KG1 (cell line): ENCODE measurements at regions not wholly inside any gene's neighbourhood (a gene's known extent, or its start where the extent isn't known, plus 50 kb on each side); places are given as distances from the start of the nearest gene placed in this dataset.
A peak's percentile ranks its signal among the peaks of the same experiment; 100 is the strongest.

Experiments
- DNase-seq: peaks from one replicate; lab custom pipeline; 2025; lab: John Stamatoyannopoulos, UW

DNA sequence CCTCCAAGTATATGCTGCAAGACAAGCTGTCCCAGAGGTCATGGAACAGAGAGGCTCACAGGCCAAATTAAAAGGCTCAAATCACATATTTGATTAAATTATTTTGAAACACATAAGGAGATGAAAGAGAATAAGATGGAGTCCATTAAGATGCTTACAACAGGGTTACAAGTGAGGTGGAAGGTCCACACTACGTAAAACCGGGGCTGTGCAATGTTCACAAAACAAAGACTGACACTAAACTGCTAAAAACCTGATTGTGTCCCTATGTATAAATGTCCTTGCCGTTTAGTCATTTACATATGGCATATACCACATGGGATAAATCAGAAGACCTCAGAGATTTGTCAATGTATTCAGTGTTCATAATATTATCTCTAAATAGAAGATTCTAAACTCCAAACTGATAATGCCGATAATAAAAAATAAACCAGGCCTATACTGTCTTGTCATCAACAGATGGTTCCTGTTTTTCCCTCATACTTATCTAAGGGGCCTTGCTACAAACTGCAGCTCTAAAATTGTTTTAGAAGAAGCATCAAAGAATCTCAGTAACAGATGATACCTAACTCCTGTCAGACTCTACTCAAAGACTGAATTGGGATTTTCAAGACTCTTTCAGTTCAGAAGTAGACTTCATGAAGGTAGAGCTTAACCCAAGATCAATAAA is 51.8 kb upstream of the RIPOR2 start:
- no peak for DNase-seq

DNA sequence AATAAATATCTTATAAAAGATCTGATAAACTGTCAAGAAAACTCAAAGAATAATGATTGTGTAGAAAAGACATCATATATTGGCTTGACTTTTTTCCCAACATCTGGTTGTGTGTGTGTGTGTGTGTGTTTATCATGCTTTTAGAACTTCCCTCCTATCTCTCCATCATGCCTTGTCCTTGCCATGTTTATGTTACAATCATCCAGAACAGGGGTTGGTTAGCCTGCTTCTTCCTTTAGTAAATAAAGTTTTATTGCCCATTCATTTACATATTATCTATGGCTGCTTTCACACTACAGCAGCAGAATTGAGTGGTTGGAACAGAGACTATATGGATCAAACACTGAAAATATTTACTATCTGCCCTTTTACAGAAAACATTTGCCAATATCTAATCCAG is 52.8 kb upstream of the RIPOR2 start:
- no peak for DNase-seq

DNA sequence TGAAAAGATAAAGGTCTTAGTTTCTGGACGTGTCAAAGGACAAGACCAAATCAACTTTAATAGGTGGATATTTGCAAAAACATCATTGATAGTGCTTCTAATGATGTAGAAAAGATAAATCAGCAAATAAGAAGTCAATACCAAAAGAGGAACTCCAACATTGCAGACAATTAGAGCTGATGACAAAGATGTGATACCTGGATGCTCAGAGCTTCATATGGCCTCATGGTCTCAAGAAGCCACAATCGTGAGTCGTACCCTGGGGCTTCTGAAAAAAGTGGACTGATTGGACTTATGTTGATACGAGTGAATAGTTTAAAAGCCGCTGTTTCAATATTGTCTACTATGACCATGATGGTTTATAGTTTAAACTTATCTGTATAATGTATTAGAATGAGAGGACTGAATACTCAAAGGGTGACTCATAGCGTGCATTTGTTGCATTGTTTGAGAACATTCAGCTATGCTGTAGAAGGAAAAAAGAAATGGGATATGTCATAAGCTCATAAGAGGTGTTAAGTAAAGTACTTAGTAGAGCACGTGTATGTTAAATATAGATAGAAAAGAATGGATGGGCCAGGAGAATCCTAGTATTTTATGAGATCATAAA is 54.6 kb upstream of the RIPOR2 start:
- no peak for DNase-seq

GRCh38 chr6:24990944-24991809 is 55.4 kb upstream of the RIPOR2 start:
- DNase-seq = no peak

DNA sequence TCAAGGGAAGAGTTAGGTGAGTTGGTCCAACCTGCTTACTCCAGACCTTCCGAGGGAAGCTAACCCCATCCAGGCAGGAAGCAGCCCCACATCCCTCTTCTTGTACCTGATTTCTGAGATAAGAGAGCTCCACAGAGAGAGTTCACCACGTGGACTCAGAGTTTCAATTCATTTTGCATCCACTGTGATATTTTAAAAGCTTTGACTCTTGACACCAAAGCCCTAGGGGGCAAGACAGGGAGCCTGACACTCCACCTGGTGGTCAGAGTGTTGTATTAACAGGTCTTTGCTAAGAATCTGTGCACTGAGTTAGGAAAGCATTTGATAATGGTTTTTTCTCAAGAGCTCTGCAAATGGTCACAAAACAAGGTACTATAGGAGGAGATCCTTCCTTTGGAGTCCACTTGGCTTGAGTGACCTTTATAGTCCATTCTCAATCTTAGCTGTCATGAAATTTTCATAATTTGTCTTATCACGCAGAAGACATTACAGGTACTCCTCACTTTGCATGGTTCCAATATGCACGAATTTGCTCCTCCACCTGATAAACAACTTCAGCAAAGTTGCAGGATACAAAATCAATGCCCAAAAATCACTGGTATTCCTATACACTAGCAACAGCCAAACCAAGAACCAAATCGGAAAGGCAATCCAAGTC is 56.2 kb upstream of the RIPOR2 start:
- DNase-seq = peak; percentile 27

- no peak for DNase-seq
These were observed 59.1 kb upstream of the RIPOR2 start for GRCh38 chr6:24994812-24995211.

GRCh38 chr6:24995270-24995669 is 59.5 kb upstream of the RIPOR2 start:
- DNase-seq = no peak

DNA sequence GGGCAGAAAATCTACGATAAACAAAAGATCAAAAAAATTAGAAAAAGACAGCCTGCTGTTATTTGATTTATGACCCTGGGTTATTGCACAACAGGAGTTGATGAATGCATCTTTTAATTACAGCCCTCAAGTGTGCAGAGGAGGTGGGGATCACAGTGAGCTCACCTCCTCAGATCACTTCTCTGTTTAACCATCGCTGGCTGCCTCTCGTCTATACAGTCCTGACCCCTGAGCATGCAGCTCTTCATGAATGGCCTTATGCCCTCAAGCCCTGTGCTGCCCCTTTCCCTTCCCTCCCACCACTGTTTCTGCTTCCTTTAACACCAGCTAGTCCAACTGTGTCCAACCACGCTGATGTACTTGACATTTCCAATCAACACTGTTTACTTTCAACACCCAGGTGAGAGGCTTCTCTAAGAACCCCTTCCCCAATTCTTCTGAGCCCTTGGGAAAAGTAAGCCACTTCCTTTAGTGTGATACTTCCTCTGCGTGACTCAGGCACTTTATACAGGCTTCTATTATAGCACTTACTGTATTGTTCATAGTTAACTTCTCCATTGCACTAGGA is 60.6 kb upstream of the RIPOR2 start:
- DNase-seq = no peak

DNA sequence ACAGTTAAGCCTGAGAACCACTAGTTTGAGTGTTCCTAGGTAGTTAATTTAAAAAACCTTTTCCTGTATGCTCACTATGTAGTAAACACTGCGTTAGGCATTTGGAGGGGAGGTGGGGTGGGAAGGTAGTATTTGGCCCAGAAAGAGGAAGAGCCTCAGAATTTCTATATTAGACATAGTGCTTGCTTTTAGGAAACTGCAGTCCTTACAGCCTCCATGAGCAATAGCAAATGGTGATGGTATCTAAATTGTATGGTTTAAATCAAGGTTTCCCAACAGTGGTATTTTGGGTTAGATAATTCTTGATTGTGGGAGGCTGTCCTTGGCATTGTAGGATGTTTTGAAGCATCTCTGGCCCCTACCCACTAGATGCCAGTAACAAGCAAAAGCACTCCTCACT is 61.5 kb upstream of the RIPOR2 start:
- DNase-seq = no peak

DNA sequence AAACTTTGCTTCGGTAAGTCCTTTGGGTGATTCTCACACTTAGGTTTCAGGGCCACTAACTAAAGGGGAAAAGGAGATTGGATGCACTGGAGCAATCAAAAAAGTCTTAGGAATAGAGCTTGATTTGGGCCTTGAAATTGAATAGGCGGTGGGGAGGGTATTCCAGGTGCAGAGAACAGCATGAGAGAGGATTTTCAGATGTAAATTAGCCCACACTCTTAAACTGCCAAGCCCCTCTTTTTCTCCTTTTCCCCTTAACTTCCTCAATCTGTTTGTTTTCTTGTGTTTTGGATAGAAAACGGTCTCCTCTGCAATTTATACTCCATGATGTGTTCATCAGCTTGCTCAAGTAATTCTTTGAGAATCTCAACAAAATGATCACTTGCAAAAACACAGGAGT is 62.1 kb upstream of the RIPOR2 start:
- no peak for DNase-seq

DNA sequence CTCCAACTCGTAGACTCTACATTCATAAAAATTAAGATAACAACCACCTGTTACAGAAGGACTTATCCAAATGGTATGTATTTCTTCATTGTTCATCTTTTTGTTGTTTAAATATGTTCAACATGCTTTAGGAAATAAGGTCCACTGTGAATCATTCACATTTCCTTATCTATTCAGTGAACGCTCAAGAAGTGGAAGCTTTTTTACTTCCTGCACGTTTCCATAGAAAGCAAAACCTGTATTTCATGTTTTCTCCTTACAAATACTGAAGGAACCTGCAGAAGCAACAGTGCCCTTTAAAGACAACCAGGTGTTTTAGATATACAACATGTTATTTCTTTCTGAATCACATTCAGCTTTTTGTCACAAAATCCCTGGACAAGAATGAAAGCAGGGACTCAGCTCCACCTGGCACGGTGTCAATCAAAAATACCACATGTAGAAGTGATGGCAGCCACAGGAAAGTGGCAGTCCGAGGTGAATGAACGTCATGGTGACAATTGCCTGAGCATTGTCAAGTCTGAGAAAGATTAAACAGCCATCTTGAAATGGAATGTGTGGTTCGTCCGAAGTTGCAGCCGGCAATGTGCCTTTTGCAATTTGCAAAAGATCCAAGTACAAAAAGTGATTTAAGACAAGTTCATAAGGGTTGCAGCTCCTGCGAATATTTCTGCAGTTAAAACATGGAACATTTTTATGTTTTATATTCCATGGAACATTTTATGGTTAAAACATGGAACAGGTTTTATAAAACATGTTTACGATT is 66.7 kb upstream of the RIPOR2 start:
- DNase-seq = no peak

GRCh38 chr6:25004357-25004756 is 68.6 kb upstream of the RIPOR2 start:
- no peak for DNase-seq

- no peak for DNase-seq
These were observed 69.2 kb upstream of the RIPOR2 start for GRCh38 chr6:25005010-25005409.

DNA sequence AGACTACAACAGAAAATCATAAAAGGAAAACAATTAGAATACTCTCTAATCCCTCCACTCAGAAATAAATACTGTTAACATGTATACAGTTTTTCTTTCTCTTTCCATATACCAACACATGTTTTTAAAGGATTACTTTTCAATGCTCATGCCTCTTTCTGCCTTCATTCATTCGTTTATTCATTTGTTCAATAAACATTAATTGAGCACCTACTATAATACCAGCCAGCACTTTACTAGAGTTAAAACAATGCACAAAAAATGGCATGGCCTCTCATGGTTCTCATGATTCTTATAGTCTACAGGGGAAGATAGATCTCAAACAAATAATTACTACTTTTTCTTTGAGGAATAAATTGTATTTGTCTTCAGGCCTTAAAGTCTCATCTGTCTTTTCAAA is 70.3 kb upstream of the RIPOR2 start:
- no peak for DNase-seq

GRCh38 chr6:25006565-25007001 is 70.8 kb upstream of the RIPOR2 start:
- peak; percentile 51 for DNase-seq

DNA sequence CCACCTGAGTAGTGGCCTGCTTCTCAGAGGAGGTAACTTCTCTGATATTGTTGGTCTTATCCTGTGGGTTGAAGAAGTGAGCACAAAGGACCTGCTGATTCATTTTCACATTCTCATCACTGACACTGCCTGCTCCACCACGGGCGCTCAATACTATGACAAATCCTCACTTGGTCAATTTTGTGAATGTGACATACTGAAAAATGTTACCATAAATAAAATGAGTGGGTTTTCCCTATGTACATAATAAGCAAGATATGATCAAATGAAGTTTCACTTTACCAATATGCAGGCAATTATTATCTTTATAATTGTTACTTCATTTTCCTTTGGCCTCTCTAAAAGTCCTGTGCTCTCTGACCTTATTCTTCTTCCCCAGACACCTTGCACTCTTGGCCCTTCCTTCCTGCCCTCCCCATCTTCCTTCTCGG is 71.5 kb upstream of the RIPOR2 start:
- no peak for DNase-seq

GRCh38 chr6:25008707-25009392 is 73.1 kb upstream of the RIPOR2 start:
- no peak for DNase-seq

DNA sequence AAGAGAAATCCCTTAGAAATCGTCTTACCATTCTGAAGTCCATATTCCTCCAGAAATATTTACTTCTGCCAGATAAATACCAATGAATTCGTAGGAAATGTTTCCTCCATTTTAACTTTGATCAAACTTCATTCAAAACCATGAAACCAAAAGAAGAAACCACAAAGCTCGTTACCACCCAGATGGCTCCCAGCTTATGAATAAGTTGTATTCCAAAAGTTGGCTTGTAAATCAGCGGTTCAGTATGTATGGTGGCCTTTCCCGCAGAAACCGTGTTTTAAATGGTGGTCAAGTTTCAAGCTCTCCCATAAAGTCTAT is 73.6 kb upstream of the RIPOR2 start:
- DNase-seq = no peak

GRCh38 chr6:25010176-25010575 is 74.4 kb upstream of the RIPOR2 start:
- no peak for DNase-seq

DNA sequence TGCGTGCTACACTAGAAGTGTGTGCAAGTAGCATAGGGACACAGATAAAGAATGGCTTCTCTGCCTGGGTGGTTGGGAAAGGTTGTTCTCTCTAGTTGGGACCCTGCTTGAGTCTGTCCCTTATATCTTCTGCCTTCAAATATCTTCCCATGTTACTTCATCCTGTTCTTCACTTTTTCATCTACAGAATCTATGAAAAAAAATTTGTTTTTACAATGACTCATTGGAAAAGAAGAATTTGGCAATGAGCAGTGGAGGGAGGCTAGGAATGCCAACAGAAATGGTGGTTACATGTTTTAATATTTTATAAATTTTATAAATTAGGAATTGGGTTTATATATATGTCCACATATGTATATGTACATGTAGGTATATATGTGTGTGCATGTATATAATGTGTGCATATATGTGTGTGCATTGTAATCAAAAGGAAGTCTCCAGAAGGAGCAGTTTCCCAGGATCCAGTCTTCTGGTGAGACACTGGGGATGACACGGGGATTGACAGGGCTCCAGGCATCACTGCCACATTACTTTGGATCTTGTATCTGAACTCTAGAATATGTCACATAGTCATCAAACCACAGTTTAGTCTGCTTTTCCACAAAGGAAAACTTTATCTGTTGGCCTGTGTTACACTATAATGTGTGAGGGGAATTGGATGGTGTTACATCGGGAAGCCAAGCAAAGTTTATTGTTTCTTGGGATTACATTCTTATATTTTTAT is 75.3 kb upstream of the RIPOR2 start:
- DNase-seq = no peak
